Retina (tissue), 1 donor: ENCODE measurements at regions not wholly inside any gene's neighbourhood (a gene's known extent, or its start where the extent isn't known, plus 50 kb on each side); places are given as distances from the start of the nearest gene placed in this dataset.
A peak's percentile ranks its signal among the peaks of the same experiment; 100 is the strongest.

Experiments
- DNase-seq: peaks from one replicate; pipeline ENCODE4 v3.0.0-alpha.2; 2016

GRCh38 chr6:104305206-104305605, 554.5 kb downstream of the HACE1 start:
- no peak for DNase-seq

- DNase-seq = peak; percentile 8
Measured at GRCh38 chr6:104301951-104302350, 557.8 kb downstream of the HACE1 start.

- DNase-seq = no peak
Measured at GRCh38 chr6:104286641-104287040, 573.1 kb downstream of the HACE1 start.

- DNase-seq = no peak
Measured at GRCh38 chr6:104284872-104285271, 574.8 kb downstream of the HACE1 start.

GRCh38 chr6:104282581-104282980, 577.1 kb downstream of the HACE1 start:
- no peak for DNase-seq

- no peak for DNase-seq
Measured at GRCh38 chr6:104281370-104281769, 578.3 kb downstream of the HACE1 start.

- DNase-seq = no peak
Measured at GRCh38 chr6:104268389-104268788, 591.3 kb downstream of the HACE1 start.

GRCh38 chr6:104266922-104267321, 592.8 kb downstream of the HACE1 start:
- DNase-seq = no peak

GRCh38 chr6:104256646-104257045, 603.1 kb downstream of the HACE1 start:
- no peak for DNase-seq

GRCh38 chr6:104253236-104253635, 606.5 kb downstream of the HACE1 start:
- no peak for DNase-seq

GRCh38 chr6:104252276-104252675, 607.4 kb downstream of the HACE1 start:
- no peak for DNase-seq

- no peak for DNase-seq
Measured at GRCh38 chr6:104251651-104252050, 608.1 kb downstream of the HACE1 start.

GRCh38 chr6:104240865-104241264, 618.9 kb downstream of the HACE1 start:
- DNase-seq = no peak

GRCh38 chr6:104239971-104240370, 619.7 kb downstream of the HACE1 start:
- no peak for DNase-seq

GRCh38 chr6:104229057-104229456, 630.7 kb downstream of the HACE1 start:
- no peak for DNase-seq

GRCh38 chr6:104227508-104227907, 632.2 kb downstream of the HACE1 start:
- DNase-seq = peak; percentile 5

GRCh38 chr6:104226790-104227446, 632.8 kb downstream of the HACE1 start:
- peak; percentile 26 for DNase-seq

- DNase-seq = no peak
Measured at GRCh38 chr6:104218116-104218515, 641.6 kb downstream of the HACE1 start.

- DNase-seq = no peak
Measured at GRCh38 chr6:104214901-104215300, 644.8 kb downstream of the HACE1 start.

GRCh38 chr6:104212977-104213668, 646.6 kb downstream of the HACE1 start:
- DNase-seq = no peak

GRCh38 chr6:104207635-104208034, 652.1 kb downstream of the HACE1 start:
- DNase-seq = no peak

- no peak for DNase-seq
Measured at GRCh38 chr6:104201557-104201956, 658.2 kb downstream of the HACE1 start.

GRCh38 chr6:104187616-104188015, 672.1 kb downstream of the HACE1 start:
- DNase-seq = no peak

GRCh38 chr6:104186831-104187230, 672.9 kb downstream of the HACE1 start:
- DNase-seq = no peak
